GM12878 (cell line): ENCODE measurements at regions not wholly inside any gene's neighbourhood (a gene's known extent, or its start where the extent isn't known, plus 50 kb on each side); places are given as distances from the start of the nearest gene placed in this dataset.

Experiments
- ATF7 ChIP-seq: fragments of 450-650 bp; IDR thresholded peaks from 2 replicates; pipeline ENCODE4 v1.6.1; 2016; ENCODE audit warnings: low read depth, mild to moderate bottlenecking
- BHLHE40 ChIP-seq, 2 experiments: fragments of 450-650 bp in 1 of 2; IDR thresholded peaks; 2 replicates each; pipeline ENCODE4 v1.6.1; 2011 to 2017; ENCODE audit warnings: low read depth in 2 of 2, borderline replicate concordance in 1 of 2, improper control_type of control experiment in 1 of 2, low read length in 1 of 2, mild to moderate bottlenecking in 1 of 2
- CTCF ChIP-seq, 3 experiments: IDR thresholded peaks in 2 of 3; conservative IDR thresholded peaks in 1 of 3; 2 replicates each; pipeline ENCODE4 v1.5.1; 2011; ENCODE audit warnings: low read depth in 3 of 3, low read length in 3 of 3, mild to moderate bottlenecking in 3 of 3, control low read depth in 2 of 3, moderate library complexity in 2 of 3, inconsistent platforms in 1 of 3, mixed read lengths in 1 of 3; ENCODE audit not compliant: control insufficient read depth in 2 of 3, insufficient read depth in 1 of 3; ENCODE audit errors: extremely low read depth in 1 of 3
- ELK1 ChIP-seq: IDR thresholded peaks from 2 replicates; pipeline ENCODE4 v1.6.1; 2012; ENCODE audit warnings: low read depth, low read length, improper control_type of control experiment
- POLR2AphosphoS5 ChIP-seq: IDR thresholded peaks from 2 replicates; pipeline ENCODE4 v1.6.1; 2011; ENCODE audit warnings: mild to moderate bottlenecking, low read length, inconsistent platforms
- ZBTB33 ChIP-seq: fragments of 450-650 bp; IDR thresholded peaks from 2 replicates; pipeline ENCODE4 v1.6.1; 2017; ENCODE audit warnings: mild to moderate bottlenecking

GRCh38 chr10:4519658-4520402 lies 306.2 kb upstream of the AKR1E2 start:
- TF ChIP-seq ATF7 (no peak), BHLHE40 (IDR thresholded peaks at IDR 0.05; ENCODE audit: borderline replicate concordance in 1 of 2, low read depth in 2 of 2, low read length in 1 of 2) (no peak), CTCF (IDR thresholded peaks at IDR 0.05 in 2 of 3, conservative IDR thresholded peaks at IDR 0.05 in 1 of 3; ENCODE audit: control insufficient read depth in 2 of 3, extremely low read depth in 1 of 3, insufficient read depth in 1 of 3, low read depth in 3 of 3, low read length in 3 of 3) (no peak), POLR2AphosphoS5 (no peak), ELK1 (no peak), ZBTB33 (no peak)
